ENCODE measurements at regions not wholly inside any gene's neighbourhood (a gene's known extent, or its start where the extent isn't known, plus 50 kb on each side); places are given as distances from the start of the nearest gene placed in this dataset.
"Not testable (repeated sequence)": the region's sequence is repeated elsewhere in the genome, so short reads cannot be mapped to it uniquely, and the experiment has no call there.

DNA sequence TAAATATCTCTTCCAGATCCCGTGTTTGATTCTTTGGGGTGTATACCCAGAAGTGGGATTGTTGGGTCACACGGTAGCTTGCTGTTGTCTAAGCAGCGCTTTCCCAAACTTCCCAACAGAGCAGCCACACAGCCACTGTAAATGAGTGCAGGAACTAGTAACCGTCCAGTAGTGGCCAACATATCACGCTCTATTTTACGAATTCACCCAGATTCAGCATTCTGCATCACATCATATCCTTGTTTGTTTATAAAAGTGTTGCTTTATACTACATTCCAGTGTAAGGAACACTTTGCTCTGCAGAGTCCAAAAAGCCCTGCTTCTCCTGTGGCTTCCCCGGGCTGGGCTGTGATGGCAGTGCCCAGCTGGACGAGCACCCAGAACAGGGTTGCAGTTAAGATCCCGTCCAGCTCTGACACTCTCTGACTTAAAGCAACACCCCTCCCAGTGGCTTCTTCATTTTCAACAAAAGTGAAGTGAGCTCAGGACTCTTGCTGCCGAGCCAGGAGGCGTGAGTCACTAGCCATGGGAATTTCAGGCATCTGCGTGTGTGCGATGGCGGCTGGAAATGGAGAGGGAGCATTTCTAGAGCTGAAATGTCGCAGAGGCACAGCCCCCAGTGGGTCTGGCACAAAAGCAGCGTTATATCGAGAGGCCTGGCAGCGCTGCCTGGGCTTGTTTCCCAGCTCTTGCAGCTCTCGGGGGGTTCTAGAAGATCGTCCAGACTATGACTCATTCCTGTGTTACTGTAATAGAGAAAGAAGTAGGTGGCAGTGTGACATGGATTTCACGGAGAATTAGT is 216.3 kb upstream of the ECI2 start:
- DNase-seq (ENCODE audit: low spot score): peak; percentile 79

DNA sequence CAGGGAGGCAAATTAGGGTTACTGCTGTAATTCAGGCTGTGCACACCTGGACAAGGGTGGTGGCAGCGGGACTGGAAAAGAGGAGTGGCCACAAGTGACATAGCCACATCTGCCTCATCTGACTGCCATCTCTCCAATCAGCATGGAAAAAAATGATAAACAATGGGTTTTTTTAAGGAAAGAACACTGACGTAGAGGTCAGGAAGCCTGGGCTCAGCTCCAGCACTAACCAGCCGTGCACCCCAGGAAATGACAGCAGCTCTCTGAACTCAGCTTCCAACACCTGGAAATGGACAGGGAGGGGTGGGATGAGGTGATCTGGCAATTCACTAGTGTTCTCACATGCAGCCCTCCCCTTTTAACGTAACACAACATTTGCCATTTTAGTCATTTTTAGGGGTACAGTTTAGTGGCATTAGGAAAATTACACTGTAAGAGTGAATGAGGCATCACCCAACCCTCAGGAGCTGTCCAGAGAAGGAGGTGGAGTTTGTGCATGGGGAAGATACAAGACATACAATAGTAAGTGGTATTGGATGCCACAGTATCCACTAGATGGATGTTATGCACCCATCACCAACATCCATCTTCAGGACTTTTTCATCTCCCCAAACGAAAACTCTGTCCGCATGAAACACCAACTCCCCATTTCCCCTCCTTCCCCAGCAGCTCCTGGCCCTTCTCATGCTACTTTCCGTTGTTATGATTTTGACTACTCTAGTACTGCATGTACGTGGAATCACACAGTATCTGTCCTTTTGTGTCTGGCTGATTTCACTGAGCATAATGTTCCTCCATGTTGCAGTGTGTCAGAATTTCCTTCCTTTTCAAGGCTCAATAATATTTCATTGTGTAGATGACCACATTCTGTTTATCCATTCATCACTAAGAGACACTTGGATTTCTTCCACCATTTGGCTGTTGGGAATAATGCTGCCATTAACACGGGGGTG is 215.5 kb upstream of the ECI2 start:
- DNase-seq (ENCODE audit: low spot score): no peak

DNA sequence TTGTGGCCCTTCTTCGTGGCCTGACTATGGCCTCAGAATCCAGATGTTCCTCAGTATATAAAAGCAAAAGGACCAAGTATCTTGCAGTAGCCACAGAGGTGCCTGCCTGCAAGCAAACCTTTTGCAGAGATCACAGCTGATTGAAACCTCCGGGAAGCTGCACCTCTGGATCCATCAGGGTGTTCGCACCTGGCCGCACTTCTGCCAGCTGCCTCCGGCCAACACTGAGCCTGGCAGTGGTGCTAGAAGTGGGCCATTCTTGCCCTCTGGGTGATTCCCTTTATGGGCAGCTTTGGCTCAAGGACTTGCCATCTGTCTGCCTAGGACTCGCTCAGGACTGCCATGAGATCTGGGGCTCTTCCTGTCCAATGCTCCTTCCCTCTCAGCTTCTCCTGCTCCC is 214.6 kb upstream of the ECI2 start:
- DNase-seq (ENCODE audit: low spot score): no peak

DNA sequence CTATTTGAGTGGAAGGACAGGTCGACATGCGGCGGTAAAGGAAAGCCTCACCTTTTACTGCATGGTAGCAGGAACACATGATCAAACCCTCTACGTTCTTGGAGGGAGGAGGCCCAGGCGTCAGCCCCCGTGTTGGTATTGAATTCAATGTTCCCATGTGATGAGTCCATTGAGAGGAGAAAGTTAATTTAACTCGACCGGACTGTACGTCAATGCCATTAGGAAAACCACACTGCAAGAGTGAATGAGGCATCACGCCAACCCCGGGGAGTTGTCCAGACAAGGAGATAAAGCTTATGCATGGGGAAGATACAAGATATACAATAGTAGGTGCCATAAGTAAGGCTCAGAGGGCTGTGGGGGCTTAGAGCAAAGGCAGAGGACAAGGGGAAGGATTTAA is 213.9 kb upstream of the ECI2 start:
- no peak for DNase-seq (ENCODE audit: low spot score)

DNA sequence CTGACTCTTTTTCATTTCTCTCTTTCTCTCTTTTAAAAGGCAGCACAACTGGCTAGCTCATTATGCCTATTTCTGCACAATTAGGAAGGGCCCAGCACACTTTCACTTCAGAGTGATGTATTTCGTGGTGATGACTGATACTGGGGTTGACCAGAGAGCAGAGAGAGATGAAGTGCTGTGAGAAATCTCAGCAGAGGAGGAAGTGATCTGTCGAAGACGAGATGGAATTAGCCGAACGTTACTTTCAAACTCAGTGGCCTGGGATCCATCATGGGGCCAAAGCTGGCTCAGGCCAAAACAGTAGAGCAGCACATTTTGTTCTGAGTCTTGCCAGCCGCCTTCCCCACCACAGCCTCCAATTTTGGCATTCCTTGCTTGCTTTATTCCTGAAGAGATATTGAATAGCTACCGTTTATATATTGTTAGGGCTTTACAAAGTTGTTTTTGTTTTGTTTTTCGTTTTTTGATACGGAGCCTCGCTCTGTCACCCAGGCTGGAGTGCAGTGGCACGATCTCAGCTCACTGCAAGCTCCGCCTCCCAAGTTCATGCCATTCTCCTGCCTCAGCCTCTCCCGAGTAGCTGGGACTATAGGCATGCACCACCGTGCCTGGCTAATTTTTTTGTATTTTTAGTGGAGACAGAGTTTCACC is 213.2 kb upstream of the ECI2 start:
- no peak for DNase-seq (ENCODE audit: low spot score)

DNA sequence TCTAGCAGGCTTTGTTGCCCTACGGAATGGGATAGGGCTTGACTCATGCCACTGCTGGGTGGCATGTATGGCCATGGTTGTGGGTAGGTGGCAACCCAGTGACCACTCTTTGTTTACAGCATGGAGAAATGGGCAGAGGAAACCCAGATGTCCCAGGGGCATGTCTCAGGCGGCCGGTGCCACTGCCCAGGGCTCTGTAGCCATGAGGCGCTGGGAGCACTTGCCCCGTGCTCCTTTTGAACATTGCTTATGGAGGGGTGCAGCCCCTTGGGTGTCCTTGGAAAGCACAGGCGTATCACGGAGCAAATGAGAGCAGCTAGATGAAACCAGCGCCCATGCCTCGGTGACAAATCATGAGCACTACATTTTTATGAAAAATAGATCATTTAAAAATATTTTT is 212.5 kb upstream of the ECI2 start:
- no peak for DNase-seq (ENCODE audit: low spot score)

DNA sequence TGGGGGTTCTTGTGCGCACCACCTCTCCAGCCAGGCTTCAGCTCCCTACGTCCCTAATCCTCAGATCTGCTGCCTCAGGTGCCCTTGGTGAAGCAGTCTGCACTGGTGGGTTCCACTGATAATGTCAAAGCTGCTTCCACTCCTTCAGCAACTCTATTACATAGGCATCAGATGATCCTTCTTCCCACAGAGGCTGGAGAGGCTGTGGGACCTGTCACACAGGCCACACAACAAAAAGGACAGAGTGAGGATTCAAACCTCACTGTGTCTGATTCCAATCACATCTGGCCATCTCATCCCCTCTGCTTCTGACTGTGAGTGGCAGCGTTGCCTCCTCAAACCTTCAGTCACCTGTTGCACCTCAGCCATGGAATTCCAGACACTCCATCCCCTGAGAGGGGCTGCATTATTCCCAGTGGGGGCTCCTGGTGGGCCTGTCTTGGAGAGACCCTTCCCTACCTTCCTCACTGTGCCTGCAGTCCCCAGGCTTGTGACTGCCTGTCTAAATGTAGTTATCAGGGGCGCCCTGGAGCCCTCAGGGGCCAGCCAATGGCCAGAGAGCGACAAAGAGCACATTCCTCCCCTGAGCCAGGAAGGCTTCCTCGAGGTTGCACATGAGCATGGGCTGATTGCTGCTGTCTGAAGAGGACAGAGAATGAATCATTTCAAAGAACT is 211.4 kb upstream of the ECI2 start:
- no peak for DNase-seq (ENCODE audit: low spot score)

DNA sequence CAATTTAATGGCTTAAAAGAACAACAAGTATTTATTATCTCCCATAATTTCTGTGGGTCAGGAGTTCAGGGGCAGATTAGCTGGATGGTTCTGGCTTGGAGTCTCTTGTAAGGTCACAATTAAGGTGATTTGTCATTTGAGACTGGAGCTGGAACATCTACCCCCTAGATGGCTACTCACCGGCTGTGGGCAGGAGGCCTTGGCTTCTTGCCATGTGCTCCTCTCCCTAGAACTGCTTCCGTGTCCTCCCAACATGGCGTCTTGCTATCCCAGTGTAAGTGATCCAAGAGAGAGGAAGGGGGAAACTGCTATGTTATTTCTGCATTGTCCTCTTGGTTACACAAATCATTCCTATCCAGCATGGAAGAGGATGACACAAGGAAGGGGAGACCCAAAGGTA is 210.2 kb upstream of the ECI2 start:
- no peak for DNase-seq (ENCODE audit: low spot score)

DNA sequence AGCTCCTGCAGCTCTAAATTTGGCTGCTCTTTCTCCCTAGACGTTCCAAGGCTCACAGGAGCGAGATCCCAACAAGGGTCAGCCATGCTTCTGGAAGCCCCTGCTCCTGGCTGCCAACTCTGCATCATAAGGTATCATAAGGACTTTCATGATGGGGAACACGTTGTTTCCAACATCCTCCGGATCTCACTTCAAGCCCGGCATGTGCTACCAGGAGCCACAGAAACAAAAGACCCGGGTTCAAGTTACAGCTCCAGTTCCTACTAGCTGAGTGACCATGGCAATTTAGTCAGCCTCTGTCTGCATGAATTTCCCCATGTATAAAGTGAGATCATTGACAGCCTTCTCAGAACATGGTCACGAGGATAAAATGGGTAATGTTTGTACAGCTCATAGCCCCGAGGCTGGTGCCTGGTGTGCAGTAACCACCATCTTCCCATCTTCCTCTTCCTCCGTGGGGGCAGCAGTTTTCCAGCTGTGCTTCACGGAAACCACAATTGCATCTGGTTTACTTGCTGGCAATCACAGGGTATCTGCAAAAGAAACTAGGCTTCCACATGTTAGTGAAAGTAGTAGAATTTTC is 209.0 kb upstream of the ECI2 start:
- no peak for DNase-seq (ENCODE audit: low spot score)

DNA sequence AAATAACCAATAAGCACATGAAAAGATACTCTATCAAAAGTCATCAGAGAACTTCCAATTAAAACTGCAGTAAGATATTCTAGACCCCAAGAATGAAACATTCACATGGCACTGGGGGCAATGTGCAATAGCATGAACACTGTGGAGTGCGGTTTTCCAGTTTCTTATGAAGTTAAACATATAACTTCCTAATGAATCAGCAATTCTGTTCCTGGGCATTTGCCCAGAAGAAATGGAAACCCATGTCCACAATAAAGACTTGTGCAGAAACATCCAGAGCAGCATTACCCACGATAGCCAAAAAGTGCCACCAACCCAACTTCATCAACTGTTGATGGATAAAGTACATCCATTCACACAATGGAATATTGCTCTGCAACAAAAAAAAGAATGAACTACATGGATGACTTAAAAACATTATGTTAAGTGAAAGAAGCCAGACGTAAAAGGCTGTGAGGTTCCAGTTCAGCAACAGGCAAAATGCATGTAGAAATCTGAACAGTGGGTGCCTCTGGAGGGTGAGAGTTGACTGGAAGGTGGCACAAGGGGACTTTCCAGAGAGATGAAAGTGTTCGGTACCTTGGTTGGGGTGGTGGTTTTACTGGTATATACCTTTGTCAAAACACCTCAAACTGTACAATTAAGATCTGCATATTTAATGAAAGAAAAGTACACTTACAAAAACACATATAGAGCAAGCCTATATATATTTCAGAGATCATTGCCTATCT is 207.2 kb upstream of the ECI2 start:
- DNase-seq (ENCODE audit: low spot score): no peak

DNA sequence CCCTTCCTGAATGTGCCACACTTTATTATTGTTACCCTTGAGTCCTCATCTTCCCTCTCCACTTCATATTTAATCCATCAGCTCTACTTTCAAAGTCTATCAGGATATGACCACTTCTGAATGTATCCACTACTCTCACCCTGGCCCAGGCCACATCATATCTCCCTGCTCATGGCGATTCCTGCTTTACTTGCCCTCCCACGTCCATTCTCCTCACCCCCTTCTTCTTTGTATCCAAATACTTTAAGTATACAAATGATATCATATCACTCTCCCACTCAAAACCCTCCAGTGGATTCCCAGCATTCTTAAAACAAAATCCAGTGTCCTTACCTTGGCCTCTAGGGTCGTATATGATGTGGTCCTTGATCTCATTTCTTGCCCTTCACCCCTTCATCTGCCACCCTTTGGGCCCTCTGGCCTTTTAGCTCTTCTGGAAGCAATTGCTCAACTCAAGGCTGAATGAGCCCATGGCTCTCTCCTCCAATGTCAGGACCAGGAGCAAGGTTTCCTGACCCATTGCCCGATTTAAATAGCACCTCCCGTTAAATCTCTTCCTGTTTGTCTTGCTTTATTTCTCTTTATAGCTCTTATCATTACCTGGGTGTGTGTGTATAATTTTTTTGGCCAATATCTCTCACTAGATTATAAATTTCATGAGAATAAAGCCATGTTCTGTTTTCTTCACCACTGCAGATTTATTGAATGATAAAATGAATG is 205.9 kb upstream of the ECI2 start:
- DNase-seq (ENCODE audit: low spot score): no peak

DNA sequence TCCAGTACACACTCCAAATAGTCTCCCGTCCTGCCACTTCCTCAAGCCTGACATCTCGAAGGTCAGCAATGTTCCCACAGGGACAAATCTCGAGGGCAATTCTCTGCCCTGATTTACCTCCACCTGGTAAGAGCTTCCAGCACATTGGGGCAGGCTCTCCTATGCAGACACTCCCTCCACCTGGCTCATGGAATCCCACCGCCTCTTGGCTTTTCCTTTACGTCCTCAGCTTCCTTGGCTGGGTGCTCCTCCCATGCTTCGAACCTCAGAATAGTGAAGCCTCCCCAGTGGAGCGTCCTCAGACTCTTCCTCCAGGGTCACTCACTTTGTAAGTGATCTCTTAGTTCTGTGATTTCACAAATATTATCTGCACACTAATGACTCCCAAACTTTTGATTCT is 205.2 kb upstream of the ECI2 start:
- DNase-seq (ENCODE audit: low spot score): no peak

DNA sequence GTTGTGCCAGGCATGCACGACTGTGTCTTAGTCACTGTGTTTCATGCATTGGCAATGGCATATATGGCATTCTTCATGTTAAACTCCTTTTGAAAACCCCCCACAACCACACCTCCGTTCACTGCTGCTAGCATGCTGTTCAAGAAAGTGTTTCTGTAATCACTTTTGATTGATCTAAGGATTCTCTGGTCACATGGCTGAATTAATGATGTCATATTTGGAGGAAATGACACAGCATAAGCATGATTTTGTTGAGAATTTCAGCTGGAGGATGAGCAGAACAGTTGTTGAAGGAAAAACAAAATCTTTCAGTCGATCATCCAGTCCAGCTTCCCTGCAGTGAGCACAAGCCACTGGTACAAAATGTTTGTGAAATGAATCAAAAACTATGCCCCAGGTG is 203.5 kb upstream of the ECI2 start:
- DNase-seq (ENCODE audit: low spot score): no peak

DNA sequence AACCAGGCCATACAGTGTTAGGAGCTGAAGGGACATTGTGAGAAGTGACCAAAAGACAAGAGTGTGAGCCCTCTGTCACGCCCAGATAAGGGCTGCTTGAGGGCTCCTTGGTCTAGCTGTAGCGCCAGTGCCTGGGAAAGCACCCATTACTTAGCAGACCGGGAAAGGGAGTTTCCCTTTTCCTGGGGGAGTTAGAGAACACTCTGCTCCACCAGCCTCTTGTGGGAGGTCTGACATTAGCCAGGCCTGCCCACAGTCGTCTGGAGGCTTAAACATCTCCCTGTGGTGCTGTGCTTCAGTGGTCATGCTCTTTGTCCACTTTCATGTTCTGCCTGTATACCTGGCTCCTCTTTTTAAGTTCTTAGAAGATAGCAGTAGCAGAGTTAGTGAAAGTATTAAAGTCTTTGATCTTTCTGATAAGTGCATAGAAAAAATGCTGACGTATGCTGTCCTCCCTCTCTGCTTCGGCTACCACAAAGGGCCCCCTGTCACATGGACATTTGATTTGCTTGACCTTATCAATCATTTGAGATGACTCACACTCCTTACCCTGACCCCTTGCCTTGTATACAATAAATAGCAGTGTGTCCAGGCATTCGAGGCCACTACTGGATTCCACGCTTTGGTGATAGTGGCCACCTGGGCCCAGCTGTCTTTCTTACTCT is 201.5 kb upstream of the ECI2 start:
- no peak for DNase-seq (ENCODE audit: low spot score)

DNA sequence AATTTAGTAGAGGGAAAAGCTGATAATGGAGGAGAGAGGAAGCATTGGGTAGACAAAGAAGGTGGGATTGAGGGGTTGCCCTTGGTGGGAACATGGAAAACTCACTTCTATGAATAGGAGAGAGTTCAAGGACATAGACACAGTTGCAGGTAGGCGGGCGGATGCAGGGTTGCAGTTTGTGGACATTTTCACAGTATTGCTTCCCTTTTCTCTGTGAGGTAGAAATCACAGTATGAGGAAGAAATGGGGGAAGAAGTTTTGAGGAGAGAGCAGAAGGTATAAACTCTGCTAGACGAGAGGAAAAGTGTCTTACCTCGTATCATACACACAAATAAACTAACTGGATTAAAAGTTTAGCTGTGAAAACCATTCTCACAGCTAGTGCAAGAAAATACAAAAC is 200.7 kb upstream of the ECI2 start:
- DNase-seq (ENCODE audit: low spot score): no peak

DNA sequence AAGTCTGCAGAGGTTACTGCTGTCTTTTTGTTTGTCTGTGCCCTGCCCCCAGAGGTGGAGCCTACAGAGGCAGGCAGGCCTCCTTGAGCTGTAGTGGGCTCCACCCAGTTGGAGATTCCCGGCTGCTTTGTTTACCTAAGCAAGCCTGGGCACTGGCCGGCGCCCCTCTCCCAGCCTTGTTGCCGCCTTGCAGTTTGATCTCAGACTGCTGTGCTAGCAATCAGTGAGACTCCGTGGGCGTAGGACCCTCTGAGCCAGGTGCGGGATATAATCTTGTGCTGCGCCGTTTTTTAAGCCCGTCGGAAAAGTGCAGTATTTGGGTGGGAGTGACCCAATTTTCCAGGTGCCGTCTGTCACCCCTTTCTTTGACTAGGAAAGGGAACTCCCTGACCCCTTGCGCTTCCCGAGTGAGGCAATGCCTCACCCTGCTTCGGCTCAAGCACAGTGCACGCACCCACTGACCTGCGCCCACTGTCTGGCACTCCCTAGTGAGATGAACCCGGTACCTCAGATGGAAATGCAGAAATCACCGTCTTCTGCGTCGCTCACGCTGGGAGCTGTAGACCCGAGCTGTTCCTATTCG is 198.9 kb upstream of the ECI2 start:
- not testable (repeated sequence) for DNase-seq (ENCODE audit: low spot score)

DNA sequence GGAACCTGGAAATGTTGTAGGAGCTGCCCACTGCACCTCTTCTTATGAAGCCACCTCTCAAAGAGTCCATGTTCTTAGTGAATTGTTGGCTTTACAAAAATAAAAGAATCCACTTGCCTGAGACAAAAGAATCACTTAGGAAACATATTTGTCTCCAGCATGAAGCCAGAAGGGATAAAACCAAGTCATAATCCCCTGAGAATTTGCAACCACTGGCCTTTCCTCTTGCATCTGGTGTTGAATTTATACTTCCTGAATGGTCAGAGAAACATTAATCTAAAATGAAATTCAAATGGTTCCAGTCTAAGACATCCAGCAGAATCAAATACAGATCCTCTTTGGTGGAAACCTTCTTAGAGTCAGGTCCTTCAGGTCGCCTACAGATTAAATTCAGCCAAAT is 192.5 kb upstream of the ECI2 start:
- DNase-seq (ENCODE audit: low spot score): no peak

DNA sequence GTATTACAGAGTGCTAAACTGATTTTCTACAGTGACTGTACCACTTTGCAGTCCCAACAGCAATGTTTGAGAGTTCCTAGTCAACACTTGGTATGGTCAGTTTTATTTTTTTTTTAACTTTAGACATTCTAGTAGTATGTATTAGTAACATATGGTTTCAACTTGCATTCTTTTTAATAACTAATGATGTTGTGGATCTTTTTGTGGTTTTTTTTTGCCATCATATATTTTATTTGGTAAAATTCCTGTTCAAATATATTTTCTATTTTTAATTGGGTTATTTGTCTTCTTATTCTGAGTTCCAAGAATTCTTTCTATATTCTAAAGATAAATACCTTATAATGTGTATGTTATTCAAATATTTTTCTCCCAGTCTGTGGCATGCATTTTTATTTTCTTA is 189.4 kb upstream of the ECI2 start:
- no peak for DNase-seq (ENCODE audit: low spot score)

DNA sequence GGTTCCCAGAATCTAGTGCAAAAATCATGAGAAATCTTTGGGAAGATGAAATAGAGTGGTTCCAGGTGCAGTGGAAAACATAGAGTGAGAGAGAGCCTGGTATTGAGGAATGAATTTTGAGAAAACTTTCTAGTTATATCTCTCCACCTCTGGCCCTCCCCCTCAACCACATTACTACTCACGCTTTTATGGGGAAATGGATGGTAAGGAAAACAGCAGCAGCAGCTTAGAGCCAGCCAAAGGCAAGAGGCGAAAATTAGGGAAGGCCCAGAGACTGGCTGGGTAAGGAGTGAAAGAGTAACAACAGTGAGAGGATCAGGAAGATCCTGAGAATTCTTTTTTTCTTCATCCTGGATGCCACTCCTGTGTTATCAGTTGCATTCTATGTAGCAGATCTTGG is 187.9 kb upstream of the ECI2 start:
- DNase-seq (ENCODE audit: low spot score): no peak
